ENCODE measurements at regions not wholly inside any gene's neighbourhood (a gene's known extent, or its start where the extent isn't known, plus 50 kb on each side); places are given as distances from the start of the nearest gene placed in this dataset.

DNA sequence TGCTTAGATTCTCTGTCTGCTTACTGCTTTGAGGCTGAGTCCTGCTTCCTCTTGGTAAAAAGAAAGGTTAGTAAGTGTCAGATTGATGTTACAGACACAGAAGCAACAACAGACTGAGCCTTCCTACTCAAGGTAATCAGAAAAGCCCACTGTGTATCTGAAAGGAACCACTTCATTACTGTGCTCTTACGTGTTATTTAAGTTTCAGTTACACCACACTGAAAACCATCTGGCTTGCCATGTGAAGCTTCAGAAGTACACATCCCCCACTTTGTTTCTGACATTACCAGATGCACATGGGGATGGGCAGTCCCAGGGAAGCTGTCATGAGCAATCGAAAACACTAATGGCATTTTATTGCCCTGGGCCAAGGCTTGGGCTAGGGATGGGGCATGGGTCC lies 1290.1 kb downstream of the AACS start:
- Histone ChIP-seq H3K4me1 (ENCODE audit: insufficient read depth, low read length, poor library complexity, severe bottlenecking) (no peaks in the 10 kb centered on the region), H3K36me3 (ENCODE audit: insufficient read depth, low read length) (no peaks in the 10 kb centered on the region), H3K4me3 (ENCODE audit: low read depth, low read length, poor library complexity, severe bottlenecking) (no peak overlapping the region), H4K20me1 (ENCODE audit: insufficient read depth, low read length) (no peaks in the 10 kb centered on the region), H3K27ac (ENCODE audit: low read depth, low read length, poor library complexity, severe bottlenecking) (no peak overlapping the region), H2AFZ (ENCODE audit: low read length) (no peak overlapping the region), H3K4me2 (ENCODE audit: low read length) (no peak overlapping the region), H3K9me3 (ENCODE audit: low read length) (no peaks in the 10 kb centered on the region), H3K9me2 (ENCODE audit: insufficient read depth, low read length) (no peaks in the 10 kb centered on the region), H3K79me2 (ENCODE audit: insufficient read depth, low read depth, low read length) (no peaks in the 10 kb centered on the region)
- ChIA-PET CTCF (ENCODE audit: unreplicated experiment) (no interaction called here), POLR2A (no interaction called here)
- intact Hi-C loops (cut with micrococcal nuclease; ENCODE audit: unreplicated experiment), result no loop called here
- no peak for DNase-seq (ENCODE audit: low spot score)
- no TSS peak for BruUV-seq (replicated peaks)
- TF ChIP-seq EZH2phosphoT487 (IDR thresholded peaks at IDR 0.05; ENCODE audit: borderline replicate concordance, low read depth, low read length) (no peak), CTCF (conservative IDR thresholded peaks at IDR 0.05; ENCODE audit: low read length) (no peak)

DNA sequence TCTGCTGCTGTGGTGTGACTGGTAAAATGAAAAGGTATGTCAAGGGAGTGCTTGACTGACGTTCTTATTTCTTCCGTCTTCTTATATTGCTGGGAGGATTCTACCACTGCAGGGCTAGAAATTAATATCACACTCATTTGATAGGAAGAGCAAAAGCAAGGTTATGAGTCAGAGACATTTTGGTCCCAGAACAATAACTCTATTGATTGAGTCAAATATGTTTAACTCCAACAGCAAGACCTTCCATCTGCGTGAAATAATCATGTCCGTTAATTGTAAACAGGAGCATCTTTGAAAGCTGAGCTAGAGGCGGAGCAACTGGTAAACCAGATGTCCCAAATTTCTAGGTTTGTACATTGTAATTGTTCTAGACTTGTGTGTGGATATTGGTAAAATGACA lies 1293.6 kb downstream of the AACS start:
- ChIA-PET CTCF (ENCODE audit: unreplicated experiment) (no interaction called here), POLR2A (no interaction called here)
- H2AFZ ChIP-seq (ENCODE audit: low read length), result no peak overlapping the region
- no peaks in the 10 kb centered on the region for H3K36me3 ChIP-seq (ENCODE audit: insufficient read depth, low read length)
- DNase-seq (ENCODE audit: low spot score), result no peak
- TF ChIP-seq CTCF (conservative IDR thresholded peaks at IDR 0.05; ENCODE audit: low read length) (no peak), EZH2phosphoT487 (IDR thresholded peaks at IDR 0.05; ENCODE audit: borderline replicate concordance, low read depth, low read length) (no peak)
- H3K4me3 ChIP-seq (ENCODE audit: low read depth, low read length, poor library complexity, severe bottlenecking), result no peak overlapping the region
- no peak overlapping the region for H3K27ac ChIP-seq (ENCODE audit: low read depth, low read length, poor library complexity, severe bottlenecking)
- H3K4me2 ChIP-seq (ENCODE audit: low read length), result no peak overlapping the region
- no peaks in the 10 kb centered on the region for H3K79me2 ChIP-seq (ENCODE audit: insufficient read depth, low read depth, low read length)
- H3K9me2 ChIP-seq (ENCODE audit: insufficient read depth, low read length), result no peaks in the 10 kb centered on the region
- no peaks in the 10 kb centered on the region; the same call in 1 of the 2 replicates for H3K9me3 ChIP-seq (ENCODE audit: low read length)
- no TSS peak for BruUV-seq (replicated peaks)
- H4K20me1 ChIP-seq (ENCODE audit: insufficient read depth, low read length), result no peaks in the 10 kb centered on the region
- no peaks in the 10 kb centered on the region for H3K4me1 ChIP-seq (ENCODE audit: insufficient read depth, low read length, poor library complexity, severe bottlenecking)
- intact Hi-C loops (cut with micrococcal nuclease; ENCODE audit: unreplicated experiment), result no loop called here

DNA sequence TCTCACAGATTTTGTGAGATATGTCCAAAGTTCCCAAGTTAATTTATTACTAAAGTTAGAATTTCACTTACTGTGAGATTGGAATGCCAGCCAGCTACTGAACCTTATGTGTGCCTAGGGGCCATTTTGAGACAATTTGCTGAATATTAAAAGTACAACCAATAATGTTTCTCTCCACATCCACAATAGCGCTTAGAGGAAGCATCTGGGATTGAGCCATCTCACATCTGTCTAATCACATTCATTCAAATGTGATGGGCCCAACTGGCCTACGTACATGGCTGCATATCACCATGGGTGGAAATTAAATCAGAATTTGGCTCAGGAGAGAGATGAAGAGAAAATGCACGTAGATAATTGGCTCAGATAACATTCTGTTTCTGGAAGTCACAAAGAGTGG lies 1294.0 kb downstream of the AACS start:
- POLR2A ChIA-PET, result no interaction called here
- Histone ChIP-seq H3K79me2 (ENCODE audit: insufficient read depth, low read depth, low read length) (no peaks in the 10 kb centered on the region), H3K4me3 (ENCODE audit: low read depth, low read length, poor library complexity, severe bottlenecking) (no peak overlapping the region), H3K27ac (ENCODE audit: low read depth, low read length, poor library complexity, severe bottlenecking) (no peak overlapping the region), H3K4me1 (ENCODE audit: insufficient read depth, low read length, poor library complexity, severe bottlenecking) (no peaks in the 10 kb centered on the region), H3K9me3 (ENCODE audit: low read length) (no peaks in the 10 kb centered on the region; the same call in 1 of the 2 replicates), H3K4me2 (ENCODE audit: low read length) (no peak overlapping the region), H3K36me3 (ENCODE audit: insufficient read depth, low read length) (no peaks in the 10 kb centered on the region), H4K20me1 (ENCODE audit: insufficient read depth, low read length) (no peaks in the 10 kb centered on the region), H3K9me2 (ENCODE audit: insufficient read depth, low read length) (no peaks in the 10 kb centered on the region), H2AFZ (ENCODE audit: low read length) (no peak overlapping the region)
- no peak for DNase-seq (ENCODE audit: low spot score)
- intact Hi-C loops (cut with micrococcal nuclease; ENCODE audit: unreplicated experiment), result no loop called here
- CTCF ChIA-PET (ENCODE audit: unreplicated experiment), result no interaction called here
- TF ChIP-seq CTCF (conservative IDR thresholded peaks at IDR 0.05; ENCODE audit: low read length) (no peak), EZH2phosphoT487 (IDR thresholded peaks at IDR 0.05; ENCODE audit: borderline replicate concordance, low read depth, low read length) (no peak)
- no TSS peak for BruUV-seq (replicated peaks)
